ENCODE measurements at regions not wholly inside any gene's neighbourhood (a gene's known extent, or its start where the extent isn't known, plus 50 kb on each side); places are given as distances from the start of the nearest gene placed in this dataset.

- in situ Hi-C loops (cut with HindIII; ENCODE audit: low sequenced_read_pairs): no loop called here
These were observed 1383.2 kb downstream of the BRD1 start for GRCh38 chr22:48444320-48445112.

- in situ Hi-C loops (cut with HindIII; ENCODE audit: low sequenced_read_pairs): no loop called here
These were observed 1384.0 kb downstream of the BRD1 start for GRCh38 chr22:48443680-48444079.

DNA sequence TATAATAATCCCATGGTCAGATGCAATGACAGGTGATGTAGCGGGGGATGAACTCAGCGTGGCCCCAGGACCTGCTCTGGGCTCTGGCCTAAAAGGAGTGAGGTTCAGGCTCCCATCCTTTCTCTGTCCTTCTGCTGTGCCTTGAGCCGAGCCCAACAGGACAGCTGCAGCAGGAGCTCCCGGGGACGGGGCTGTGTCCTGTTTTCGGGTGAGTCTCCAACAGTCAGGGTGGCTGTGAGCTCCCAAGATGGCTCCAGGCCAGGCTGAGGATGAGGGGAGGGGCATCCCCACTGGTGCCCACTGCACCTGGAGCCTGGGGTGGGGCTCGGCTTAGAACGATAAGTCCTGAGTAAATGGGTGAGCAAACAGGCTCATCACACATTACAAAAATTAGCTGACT is 1385.0 kb downstream of the BRD1 start:
- in situ Hi-C loops (cut with HindIII; ENCODE audit: low sequenced_read_pairs): no loop called here

GRCh38 chr22:48441553-48441850 is 1386.2 kb downstream of the BRD1 start:
- in situ Hi-C loops (cut with HindIII; ENCODE audit: low sequenced_read_pairs): no loop called here

DNA sequence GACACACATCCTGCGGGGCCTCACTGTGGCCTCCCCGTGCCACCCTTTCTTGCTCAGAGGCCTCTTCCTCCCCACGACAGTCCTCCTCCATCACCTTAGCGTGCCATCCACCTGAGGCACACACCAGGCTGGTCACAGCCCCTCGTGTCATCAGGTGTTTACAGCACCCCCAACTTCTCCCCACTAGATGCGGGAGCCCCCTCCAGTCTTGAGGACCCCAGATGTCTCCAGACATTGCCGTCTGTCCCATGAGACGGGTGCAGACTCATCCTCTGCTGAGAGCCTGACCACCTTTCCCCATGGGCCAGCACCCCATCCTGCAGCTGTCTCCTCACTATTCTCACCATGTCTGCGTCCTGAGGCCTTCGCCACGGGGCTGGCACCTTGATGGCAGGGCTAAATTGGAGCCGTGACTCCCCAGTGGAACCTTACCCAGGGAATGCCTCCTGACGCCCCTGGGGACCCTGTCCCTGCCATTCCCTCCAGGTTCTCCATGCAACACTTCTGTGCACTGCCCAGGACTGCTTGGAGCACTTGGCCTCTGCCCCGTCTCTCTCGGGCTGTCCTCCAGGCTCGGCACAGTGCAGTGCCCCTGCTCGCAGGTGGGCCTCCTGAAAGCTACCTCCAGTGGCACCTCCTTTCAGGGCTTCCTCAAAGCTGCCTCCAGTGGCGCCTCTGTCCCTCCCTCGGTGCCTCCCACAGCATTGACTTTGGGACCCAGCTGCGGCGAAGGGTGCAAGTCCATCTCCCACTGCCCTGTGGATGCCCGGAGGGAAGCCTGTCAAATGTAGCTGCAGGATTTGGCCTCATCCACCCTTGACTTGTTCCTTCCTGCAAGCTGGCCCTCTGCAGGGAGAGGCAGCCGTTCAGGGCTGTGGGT is 1386.8 kb downstream of the BRD1 start:
- in situ Hi-C loops (cut with HindIII; ENCODE audit: low sequenced_read_pairs): no loop called here

GRCh38 chr22:48440176-48440575 is 1387.5 kb downstream of the BRD1 start:
- in situ Hi-C loops (cut with HindIII; ENCODE audit: low sequenced_read_pairs): no loop called here

DNA sequence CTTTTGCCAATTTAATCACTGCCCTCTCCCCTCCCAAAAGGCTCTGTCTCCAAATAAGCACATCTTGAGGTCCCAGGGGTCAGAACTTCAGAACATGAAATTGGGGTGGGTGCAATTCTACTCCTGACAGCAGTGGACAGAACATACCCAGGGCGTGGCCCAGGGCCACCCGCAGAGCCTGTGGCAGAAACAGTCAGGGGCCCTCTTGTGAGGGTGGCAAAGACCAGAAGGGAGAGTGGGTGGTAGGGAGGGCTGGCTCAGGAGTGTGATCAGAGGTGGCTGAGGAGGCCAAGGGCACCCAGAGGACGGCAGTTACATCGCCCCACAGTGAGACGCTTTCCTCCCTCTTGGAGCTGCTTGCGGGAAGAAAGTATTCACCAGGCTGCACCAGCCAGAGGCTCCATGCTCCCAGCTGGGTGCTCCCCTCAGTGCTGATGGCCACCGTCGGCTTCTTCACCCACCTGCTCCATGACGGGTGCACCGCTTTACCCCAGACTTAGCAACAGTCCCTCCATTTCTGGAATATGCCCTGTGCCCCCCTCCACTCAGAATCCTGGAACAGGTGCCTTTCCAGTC is 1388.0 kb downstream of the BRD1 start:
- in situ Hi-C loops (cut with HindIII; ENCODE audit: low sequenced_read_pairs): no loop called here

DNA sequence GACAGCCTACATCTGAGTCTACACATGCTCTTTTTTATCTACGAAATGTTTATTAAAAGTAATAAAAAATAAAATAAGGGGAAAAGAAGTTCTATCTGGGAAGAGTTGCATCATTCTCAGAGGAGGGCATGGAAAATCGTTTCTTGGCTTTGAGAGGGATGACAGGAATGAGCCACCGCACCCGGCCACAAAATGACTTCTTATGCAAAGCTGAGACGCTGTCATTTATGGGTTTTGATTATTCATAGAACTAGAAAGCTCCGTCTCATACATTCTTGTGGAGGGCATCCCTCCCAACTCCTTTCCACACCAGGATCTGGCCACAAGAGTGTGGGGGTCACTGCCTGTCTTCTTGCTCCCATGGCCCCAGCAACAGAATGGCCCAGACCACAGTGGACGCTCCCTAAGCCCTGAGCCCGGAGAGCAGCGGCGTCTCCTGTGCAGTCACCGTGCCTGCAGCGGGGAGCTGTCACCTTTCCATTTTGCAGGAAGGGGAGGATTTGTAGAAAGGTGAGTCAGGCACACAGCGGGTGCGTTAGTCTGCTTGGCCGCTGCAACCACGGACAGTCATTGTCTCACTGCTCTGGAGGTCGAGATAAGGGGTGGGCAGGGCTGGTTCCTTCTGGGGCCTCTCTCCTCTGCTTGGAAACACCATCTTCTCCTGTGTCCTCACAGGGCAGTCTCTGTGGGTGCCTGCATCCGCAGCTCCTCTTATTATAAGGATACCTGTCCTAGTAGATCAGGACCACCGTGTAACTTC is 1388.7 kb downstream of the BRD1 start:
- in situ Hi-C loops (cut with HindIII; ENCODE audit: low sequenced_read_pairs): no loop called here

DNA sequence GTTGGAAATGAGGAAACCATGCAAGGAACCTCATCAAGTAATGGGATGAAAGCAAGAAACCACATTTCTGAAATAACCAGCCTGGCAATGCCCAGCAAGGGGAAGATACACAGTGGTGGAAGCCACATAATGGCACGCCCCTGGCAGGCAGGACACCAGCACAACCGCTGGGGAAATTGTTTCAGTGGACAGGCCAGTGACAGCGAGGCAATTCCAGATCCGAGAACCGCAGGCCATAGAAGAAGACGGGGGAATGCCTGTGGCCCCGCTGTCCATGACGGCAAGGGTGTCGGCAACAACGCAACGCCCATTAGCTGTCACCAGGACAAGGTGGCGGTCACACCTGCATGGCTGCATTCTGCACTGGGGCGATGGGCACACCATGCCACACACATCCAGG is 1389.6 kb downstream of the BRD1 start:
- in situ Hi-C loops (cut with HindIII; ENCODE audit: low sequenced_read_pairs): no loop called here

DNA sequence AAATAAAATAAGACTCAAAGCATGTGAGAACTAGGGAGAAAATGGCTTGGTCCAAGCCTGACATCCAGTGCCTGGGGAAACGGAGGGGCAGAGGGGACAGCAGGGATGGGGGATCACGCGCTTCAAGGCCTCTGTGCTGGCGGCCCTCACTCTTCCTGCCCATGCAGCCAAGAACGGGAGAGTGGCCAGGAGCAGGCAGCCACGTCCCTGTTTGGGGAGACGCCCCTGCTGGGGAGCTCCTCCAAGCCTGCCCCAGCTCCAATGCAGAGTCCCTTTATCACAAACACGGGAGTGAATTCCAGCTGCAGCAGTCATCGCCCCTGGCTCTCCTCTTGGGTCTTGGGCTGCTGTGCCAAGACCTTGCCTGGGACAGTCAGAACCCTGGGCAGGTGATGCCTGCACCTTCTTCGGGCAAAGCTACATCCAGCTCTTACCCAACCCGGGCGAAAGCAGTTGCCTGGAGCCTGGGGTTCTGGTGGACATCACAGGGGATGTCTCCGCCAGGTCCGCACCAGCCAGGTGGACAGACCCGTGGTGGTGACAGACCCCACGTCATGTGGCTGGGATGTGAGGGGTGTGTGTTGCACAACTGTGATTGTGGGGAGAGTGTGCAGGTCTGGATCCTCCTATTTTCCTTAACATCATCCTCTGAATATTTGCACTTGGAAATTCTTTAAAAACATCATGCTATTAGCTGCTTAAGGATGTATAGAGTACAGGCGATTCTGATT is 1391.3 kb downstream of the BRD1 start:
- in situ Hi-C loops (cut with HindIII; ENCODE audit: low sequenced_read_pairs): no loop called here

GRCh38 chr22:48434868-48435250 is 1392.8 kb downstream of the BRD1 start:
- in situ Hi-C loops (cut with HindIII; ENCODE audit: low sequenced_read_pairs): no loop called here

GRCh38 chr22:48434156-48434867 is 1393.4 kb downstream of the BRD1 start:
- in situ Hi-C loops (cut with HindIII; ENCODE audit: low sequenced_read_pairs): no loop called here

- in situ Hi-C loops (cut with HindIII; ENCODE audit: low sequenced_read_pairs): no loop called here
These were observed 1394.0 kb downstream of the BRD1 start for GRCh38 chr22:48433647-48434046.

DNA sequence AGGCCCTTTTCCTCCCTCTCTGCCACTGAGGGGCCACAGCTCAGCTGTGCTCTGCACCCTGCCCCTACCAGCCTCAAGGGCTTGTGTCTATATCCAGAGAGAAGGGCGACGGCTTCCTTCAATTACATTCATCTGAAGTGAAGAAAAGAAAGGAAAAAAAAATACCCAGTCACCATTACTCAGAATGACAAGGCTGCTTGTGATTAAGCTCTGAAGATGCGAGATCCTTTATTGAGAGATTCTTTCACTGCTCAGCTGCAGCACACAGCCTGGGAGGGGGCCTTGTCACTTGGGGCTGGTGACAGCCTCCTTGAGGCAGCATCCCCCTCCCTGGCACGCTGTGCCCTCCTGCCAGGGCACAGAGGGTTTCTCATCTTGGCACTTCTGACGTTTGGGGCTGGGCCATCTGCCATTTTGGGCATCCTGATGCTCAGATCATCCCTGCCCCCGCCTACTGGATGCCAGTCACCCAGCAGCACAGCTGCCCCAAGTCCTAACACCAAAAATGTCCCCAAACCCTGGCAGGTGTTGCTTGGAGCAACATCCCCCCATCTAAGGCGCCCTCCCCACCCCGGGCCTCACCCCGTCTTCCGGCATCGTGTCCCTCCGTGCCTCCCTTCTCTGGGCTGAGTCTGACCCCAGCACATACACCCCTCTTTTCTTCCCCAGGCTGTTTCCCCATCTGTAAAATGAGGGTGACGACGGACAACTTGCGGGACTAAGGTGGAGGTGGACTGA is 1394.7 kb downstream of the BRD1 start:
- in situ Hi-C loops (cut with HindIII; ENCODE audit: low sequenced_read_pairs): no loop called here

DNA sequence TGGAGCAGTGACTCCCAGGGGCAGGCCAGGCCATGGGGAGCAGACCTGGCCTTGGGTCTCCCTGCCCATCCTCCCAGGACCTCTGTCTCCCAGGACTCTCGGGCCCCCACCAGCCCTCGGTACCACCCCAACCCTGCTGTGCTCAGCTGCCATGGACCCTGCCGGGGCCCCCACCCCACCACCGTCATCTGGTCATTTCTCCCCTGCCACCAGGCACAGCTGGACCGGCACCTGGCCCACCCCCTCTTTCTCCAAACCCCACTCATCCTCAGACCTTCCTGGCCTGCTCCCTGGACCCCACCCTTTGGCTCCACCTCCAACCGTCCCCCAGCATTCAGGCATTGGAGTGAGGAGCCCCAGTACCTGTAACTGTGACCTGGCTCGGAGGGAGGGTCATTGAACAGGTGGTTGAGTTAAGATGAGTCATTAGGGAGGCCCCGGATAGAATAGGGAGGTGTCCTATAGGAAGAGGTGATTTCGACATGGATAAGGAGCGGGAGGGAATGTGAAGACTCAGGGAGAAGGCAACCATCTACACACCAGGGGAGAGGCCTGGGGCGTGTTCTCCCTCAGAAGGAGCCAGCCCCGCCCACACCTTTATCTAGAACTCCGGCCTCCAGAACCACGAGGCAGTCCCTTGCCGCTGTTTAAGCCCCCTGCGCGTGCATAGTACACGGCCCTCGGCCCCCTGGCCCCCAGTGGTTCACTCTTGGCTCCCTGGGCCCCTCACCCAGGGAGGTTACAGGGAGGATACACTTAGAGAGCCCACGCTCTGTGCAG is 1395.9 kb downstream of the BRD1 start:
- in situ Hi-C loops (cut with HindIII; ENCODE audit: low sequenced_read_pairs): no loop called here

- in situ Hi-C loops (cut with HindIII; ENCODE audit: low sequenced_read_pairs): no loop called here
These were observed 1396.7 kb downstream of the BRD1 start for GRCh38 chr22:48431014-48431413.

DNA sequence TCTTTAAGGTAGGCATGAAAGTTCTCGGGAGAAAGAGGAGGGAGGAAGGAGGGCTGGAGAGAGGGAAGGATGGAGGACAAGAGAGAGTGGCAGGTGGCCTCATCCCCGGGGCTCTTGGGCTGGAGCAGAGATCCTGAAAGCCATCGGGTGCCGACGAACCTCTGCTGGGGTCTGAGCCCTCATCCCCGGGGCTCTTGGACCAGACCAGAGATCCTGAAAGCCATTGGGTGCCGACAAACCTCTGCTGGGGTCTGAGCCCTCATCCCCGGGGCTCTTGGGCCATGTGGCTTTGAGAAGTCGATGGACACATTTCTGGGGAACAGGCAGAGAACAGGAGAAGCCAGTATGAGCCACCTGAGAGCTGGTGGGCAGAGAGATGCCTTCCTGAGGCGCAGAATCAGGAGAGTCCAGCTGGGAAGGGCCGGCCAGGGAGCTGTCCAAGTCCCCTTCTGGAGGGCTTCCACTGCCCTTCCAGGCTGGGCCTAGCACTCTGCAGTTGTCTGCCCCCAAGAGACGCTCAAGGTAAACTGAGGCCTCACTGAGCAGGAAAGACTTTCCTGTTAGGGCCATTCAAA is 1398.1 kb downstream of the BRD1 start:
- in situ Hi-C loops (cut with HindIII; ENCODE audit: low sequenced_read_pairs): no loop called here

Measured in DLD1 (cell line).